OCI-LY7 (cell line): ENCODE measurements at regions not wholly inside any gene's neighbourhood (a gene's known extent, or its start where the extent isn't known, plus 50 kb on each side); places are given as distances from the start of the nearest gene placed in this dataset.

Experiments used
- CTCF ChIP-seq: fragments of 200-600 bp; sonication (generic); conservative IDR thresholded peaks from 2 replicates; pipeline ENCODE4 v1.5.1; 2014; ENCODE audit warnings: mild to moderate bottlenecking, antibody characterized with exemption, low read length, moderate library complexity, mixed read lengths
- EZH2phosphoT487 ChIP-seq: fragments of 200-600 bp; sonication (generic); IDR thresholded peaks from 2 replicates; pipeline ENCODE4 v1.6.1; 2018; ENCODE audit warnings: low read depth, borderline replicate concordance, mild to moderate bottlenecking, mixed run types, antibody characterized with exemption, low read length, moderate library complexity, mixed read lengths

- TF ChIP-seq CTCF (no peak), EZH2phosphoT487 (no peak)
These were observed 593.9 kb downstream of the TUSC7 start for GRCh38 chr3:117303443-117303842.
